ENCODE measurements at regions not wholly inside any gene's neighbourhood (a gene's known extent, or its start where the extent isn't known, plus 50 kb on each side); places are given as distances from the start of the nearest gene placed in this dataset.
"Not testable (repeated sequence)": the region's sequence is repeated elsewhere in the genome, so short reads cannot be mapped to it uniquely, and the experiment has no call there.

GRCh38 chr7:119643558-119643957 is 629.4 kb upstream of the KCND2 start:
- no peaks in the 10 kb centered on the region for H3K36me3 ChIP-seq (ENCODE audit: control insufficient read depth, insufficient read depth, low read length)
- no peak for DNase-seq (ENCODE audit: extremely low read depth, insufficient read length)
- no peaks in the 10 kb centered on the region for H3K27me3 ChIP-seq (replicated peaks; ENCODE audit: control insufficient read depth, insufficient read depth, low read length)
- no peak overlapping the region for H3K4me3 ChIP-seq (replicated peaks; ENCODE audit: low read depth, low read length)
- TF ChIP-seq, protein P1, sequence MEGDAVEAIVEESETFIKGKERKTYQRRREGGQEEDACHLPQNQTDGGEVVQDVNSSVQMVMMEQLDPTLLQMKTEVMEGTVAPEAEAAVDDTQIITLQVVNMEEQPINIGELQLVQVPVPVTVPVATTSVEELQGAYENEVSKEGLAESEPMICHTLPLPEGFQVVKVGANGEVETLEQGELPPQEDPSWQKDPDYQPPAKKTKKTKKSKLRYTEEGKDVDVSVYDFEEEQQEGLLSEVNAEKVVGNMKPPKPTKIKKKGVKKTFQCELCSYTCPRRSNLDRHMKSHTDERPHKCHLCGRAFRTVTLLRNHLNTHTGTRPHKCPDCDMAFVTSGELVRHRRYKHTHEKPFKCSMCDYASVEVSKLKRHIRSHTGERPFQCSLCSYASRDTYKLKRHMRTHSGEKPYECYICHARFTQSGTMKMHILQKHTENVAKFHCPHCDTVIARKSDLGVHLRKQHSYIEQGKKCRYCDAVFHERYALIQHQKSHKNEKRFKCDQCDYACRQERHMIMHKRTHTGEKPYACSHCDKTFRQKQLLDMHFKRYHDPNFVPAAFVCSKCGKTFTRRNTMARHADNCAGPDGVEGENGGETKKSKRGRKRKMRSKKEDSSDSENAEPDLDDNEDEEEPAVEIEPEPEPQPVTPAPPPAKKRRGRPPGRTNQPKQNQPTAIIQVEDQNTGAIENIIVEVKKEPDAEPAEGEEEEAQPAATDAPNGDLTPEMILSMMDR (IDR thresholded peaks at IDR 0.05; ENCODE audit: insufficient read depth, low read length, poor library complexity, severe bottlenecking), result no peak

DNA sequence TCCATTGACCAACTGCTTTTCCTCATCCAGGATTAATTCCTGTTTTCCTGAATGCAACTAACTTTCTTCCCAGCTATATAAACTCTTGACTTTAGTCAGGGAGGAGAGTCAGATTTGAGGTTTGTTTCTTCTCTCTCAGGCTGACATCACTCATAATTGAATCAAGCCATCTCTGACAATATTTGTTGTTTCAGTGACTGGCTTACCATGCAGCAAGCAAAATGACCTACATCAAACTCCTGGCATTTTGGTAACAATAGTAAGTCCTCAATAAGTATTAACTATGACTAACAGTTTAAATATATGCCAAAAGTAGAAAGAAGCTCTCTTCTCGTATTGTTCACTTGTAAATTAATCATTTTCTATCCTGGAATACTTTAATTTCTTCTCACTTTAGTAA is 625.7 kb upstream of the KCND2 start:
- H3K27me3 ChIP-seq (replicated peaks; ENCODE audit: control insufficient read depth, insufficient read depth, low read length), result no peaks in the 10 kb centered on the region
- no peak for DNase-seq (ENCODE audit: extremely low read depth, insufficient read length)
- TF ChIP-seq, protein P1 (IDR thresholded peaks at IDR 0.05; ENCODE audit: insufficient read depth, low read length, poor library complexity, severe bottlenecking), result no peak
- no peaks in the 10 kb centered on the region for H3K36me3 ChIP-seq (ENCODE audit: control insufficient read depth, insufficient read depth, low read length)
- H3K4me3 ChIP-seq (replicated peaks; ENCODE audit: low read depth, low read length), result no peak overlapping the region

DNA sequence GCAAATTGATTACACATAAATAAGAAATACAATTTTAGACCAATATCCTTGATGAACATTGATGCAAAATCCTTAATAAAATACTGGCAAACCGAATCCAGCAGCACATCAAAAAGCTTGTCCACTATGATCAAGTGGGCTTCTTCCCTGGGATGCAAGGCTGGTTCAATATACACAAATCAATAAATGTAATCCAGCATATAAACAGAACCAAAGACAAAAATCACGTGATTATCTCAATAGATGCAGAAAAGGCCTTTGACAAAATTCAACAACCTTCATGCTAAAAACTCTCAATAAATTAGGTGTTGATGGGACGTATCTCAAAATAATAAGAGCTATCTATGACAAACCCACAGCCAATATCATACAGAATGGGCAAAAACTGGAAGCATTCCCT is 624.2 kb upstream of the KCND2 start:
- not testable (repeated sequence) for DNase-seq (ENCODE audit: extremely low read depth, insufficient read length); H3K27me3 ChIP-seq (replicated peaks; ENCODE audit: control insufficient read depth, insufficient read depth, low read length); H3K4me3 ChIP-seq (replicated peaks; ENCODE audit: low read depth, low read length); H3K36me3 ChIP-seq (ENCODE audit: control insufficient read depth, insufficient read depth, low read length)

- Histone ChIP-seq H3K4me3 (replicated peaks; ENCODE audit: low read depth, low read length) (no peak overlapping the region), H3K27me3 (replicated peaks; ENCODE audit: control insufficient read depth, insufficient read depth, low read length) (no peaks in the 10 kb centered on the region), H3K36me3 (ENCODE audit: control insufficient read depth, insufficient read depth, low read length) (no peaks in the 10 kb centered on the region)
- TF ChIP-seq, protein P1 (IDR thresholded peaks at IDR 0.05; ENCODE audit: insufficient read depth, low read length, poor library complexity, severe bottlenecking), result no peak
- DNase-seq (ENCODE audit: extremely low read depth, insufficient read length), result no peak
Observed at GRCh38 chr7:119660080-119660479, 612.9 kb upstream of the KCND2 start.

DNA sequence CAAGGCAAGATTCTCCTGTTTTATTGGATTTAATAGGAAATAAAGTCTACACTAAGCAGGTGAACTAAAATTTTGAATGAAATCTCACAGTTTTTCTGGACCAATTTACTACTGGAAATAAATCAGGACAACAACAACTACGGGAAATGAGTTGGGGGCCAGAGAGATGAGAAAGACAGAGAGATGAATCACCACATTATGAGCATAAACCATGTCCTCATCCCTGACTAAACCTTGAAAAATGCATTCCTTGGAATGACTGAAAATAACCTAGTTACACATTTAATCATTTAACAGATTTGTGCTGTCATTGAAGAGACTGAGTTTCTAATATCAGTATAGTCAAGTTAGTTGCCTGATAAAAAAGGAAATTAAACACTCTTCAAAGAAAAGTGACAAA is 608.4 kb upstream of the KCND2 start:
- DNase-seq (ENCODE audit: extremely low read depth, insufficient read length), result no peak
- no peaks in the 10 kb centered on the region for H3K36me3 ChIP-seq (ENCODE audit: control insufficient read depth, insufficient read depth, low read length)
- TF ChIP-seq, protein P1 (IDR thresholded peaks at IDR 0.05; ENCODE audit: insufficient read depth, low read length, poor library complexity, severe bottlenecking), result no peak
- H3K4me3 ChIP-seq (replicated peaks; ENCODE audit: low read depth, low read length), result no peak overlapping the region
- no peaks in the 10 kb centered on the region for H3K27me3 ChIP-seq (replicated peaks; ENCODE audit: control insufficient read depth, insufficient read depth, low read length)

- DNase-seq (ENCODE audit: extremely low read depth, insufficient read length), result no peak
- Histone ChIP-seq H3K4me3 (replicated peaks; ENCODE audit: low read depth, low read length) (no peak overlapping the region), H3K27me3 (replicated peaks; ENCODE audit: control insufficient read depth, insufficient read depth, low read length) (no peaks in the 10 kb centered on the region), H3K36me3 (ENCODE audit: control insufficient read depth, insufficient read depth, low read length) (no peaks in the 10 kb centered on the region)
- TF ChIP-seq, protein P1 (IDR thresholded peaks at IDR 0.05; ENCODE audit: insufficient read depth, low read length, poor library complexity, severe bottlenecking), result no peak
Observed at GRCh38 chr7:119665796-119666195, 607.2 kb upstream of the KCND2 start.
